OCI-LY3 (cell line): ENCODE measurements at regions not wholly inside any gene's neighbourhood (a gene's known extent, or its start where the extent isn't known, plus 50 kb on each side); places are given as distances from the start of the nearest gene placed in this dataset.

Source experiments
- CTCF ChIP-seq: fragments of 200-600, 300-600 bp; sonication (generic); IDR thresholded peaks from 2 replicates; pipeline ENCODE4 v1.5.1; 2014; ENCODE audit warnings: antibody characterized with exemption, low read length, low read depth
- EZH2phosphoT487 ChIP-seq: fragments of 200-600 bp; shearing (Covaris generic); IDR thresholded peaks from 2 replicates; pipeline ENCODE4 v1.6.1; 2018; ENCODE audit warnings: antibody characterized with exemption, mixed run types, low read depth

GRCh38 chr9:95819636-95820035 is 55.9 kb upstream of the ERCC6L2 start:
- no peak for TF ChIP-seq CTCF
- TF ChIP-seq EZH2phosphoT487, result no peak
